Spleen (tissue), 11 donors: ENCODE measurements at regions not wholly inside any gene's neighbourhood (a gene's known extent, or its start where the extent isn't known, plus 50 kb on each side); places are given as distances from the start of the nearest gene placed in this dataset.

ENCODE experiments used
- DNase-seq: peaks from one replicate; pipeline ENCODE4 v3.0.0-alpha.2; 2020
- H3K27ac ChIP-seq, 8 donors: fragments of 200-600 bp; sonication (generic) in 7 of 8; 1 replicate in 4 of 8; 2 replicates in 4 of 8; pipeline versions ENCODE4 v1.5.0 to v1.8.0; 2016 to 2021; ENCODE audit warnings: inconsistent platforms in 4 of 8, mild to moderate bottlenecking in 4 of 8, moderate library complexity in 1 of 8
- H3K27me3 ChIP-seq, 7 donors: fragments of 200-600 bp; sonication (generic) in 6 of 7; replicated peaks in 1 of 7; 1 replicate in 4 of 7; 2 replicates in 3 of 7; pipeline versions ENCODE4 v1.5.0 to v1.8.0; 2016 to 2021; ENCODE audit warnings: inconsistent platforms in 3 of 7, mild to moderate bottlenecking in 1 of 7
- H3K36me3 ChIP-seq, 6 donors: fragments of 200-600 bp; sonication (generic) in 5 of 6; 1 replicate in 4 of 6; 2 replicates in 2 of 6; pipeline versions ENCODE4 v1.5.0 to v1.8.0; 2016 to 2021; ENCODE audit warnings: inconsistent platforms in 2 of 6
- H3K4me1 ChIP-seq, 6 donors: fragments of 200-600 bp; sonication (generic) in 5 of 6; 1 replicate in 3 of 6; 2 replicates in 3 of 6; pipeline versions ENCODE4 v1.5.0 to v1.8.0; 2016 to 2021; ENCODE audit warnings: inconsistent platforms in 3 of 6
- H3K4me3 ChIP-seq, 8 donors: fragments of 200-600 bp; sonication (generic) in 7 of 8; 1 replicate in 4 of 8; 2 replicates in 4 of 8; pipeline versions ENCODE4 v1.5.0 to v1.8.0; 2016 to 2021; ENCODE audit warnings: inconsistent platforms in 4 of 8, mild to moderate bottlenecking in 4 of 8, moderate library complexity in 2 of 8
- H3K9me3 ChIP-seq, 8 donors: fragments of 200-600 bp; sonication (generic) in 7 of 8; 1 replicate in 4 of 8; 2 replicates in 4 of 8; pipeline versions ENCODE4 v1.5.0 to v1.8.0; 2016 to 2021; ENCODE audit warnings: inconsistent platforms in 4 of 8
- POLR2A ChIP-seq, 3 donors: fragments of 450-650 bp; IDR thresholded peaks; one replicate each; pipeline ENCODE4 v1.5.1; 2017; ENCODE audit warnings: antibody characterized with exemption in 3 of 3, mild to moderate bottlenecking in 1 of 3
- POLR2AphosphoS5 ChIP-seq, 3 donors: sonication (generic); formaldehyde crosslinking; IDR thresholded peaks; one replicate each; pipeline ENCODE4 v1.5.1; 2017; ENCODE audit warnings: antibody characterized with exemption in 3 of 3
- WGBS, 5 donors: extraction: QIAGEN DNeasy Blood & Tissue Kit in 3 of 5; methylation state at CpG; one replicate each; pipeline versions ENCODE4 v1.1.5 to v1.1.7; 2013 to 2018; 5-methylcytosine and 5-hydroxymethylcytosine counted together
- intact Hi-C: fragments of 100-400 bp; cut with DNase I; formaldehyde crosslinking; loops from one replicate; pipeline ENCODE4 v1.15.0; 2023; ENCODE audit warnings: low total_unique reads
- TF ChIP-seq, protein P1 (sequence below), 11 experiments: fragments of 200-600 bp in 7 of 11; fragments of 450-650 bp in 4 of 11; sonication (generic) in 4 of 11; IDR thresholded peaks in 8 of 11; conservative IDR thresholded peaks in 3 of 11; 1 replicate in 7 of 11; 2 replicates in 4 of 11; pipeline versions ENCODE4 v1.4.0 to v1.8.0; 2016 to 2021; ENCODE audit warnings: antibody characterized with exemption in 11 of 11, inconsistent platforms in 4 of 11, mild to moderate bottlenecking in 1 of 11
- donor health status: healthy with polysubstance abuse.
- donor health status: DM: no; HTN: no; CAD: no; lungs with moderate emphysema.
- donor health status: DM: no; HTN: no; CAD: no.
- donor health status: Bipolar disorder and iron deficiency.
- donor health status: healthy.
- donor health status: DM: no; HTN: no; CAD: no.
- donor health status: DM: yes; HTN: yes; CAD: no.

DNA sequence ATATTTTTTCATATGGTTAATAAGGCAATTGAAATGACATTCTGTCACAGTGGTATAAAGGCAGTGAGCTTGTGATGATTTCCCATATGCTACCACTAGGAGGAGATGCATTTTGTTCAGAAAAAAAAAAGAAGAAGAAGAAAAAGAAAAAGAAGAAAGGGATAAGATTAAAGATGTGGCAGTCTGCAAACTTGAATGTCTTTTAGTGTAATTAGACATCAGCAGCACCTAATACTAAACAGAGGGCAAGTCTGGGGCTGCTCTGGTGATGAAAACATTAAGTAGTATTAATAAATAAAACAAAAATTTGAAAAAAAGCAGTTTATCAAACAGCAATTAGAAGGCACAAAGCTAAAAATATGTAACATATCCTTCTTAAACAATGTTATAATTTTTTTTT, 95.4 kb upstream of the DEFB112 start:
- Histone ChIP-seq H3K4me3 (no peak overlapping the region), H3K36me3 (no peaks in the 10 kb centered on the region), H3K27ac (no peak overlapping the region), H3K4me1 (no peaks in the 10 kb centered on the region), H3K27me3 (no peaks in the 10 kb centered on the region), H3K9me3 (no peaks in the 10 kb centered on the region)
- DNase-seq, result no peak
- TF ChIP-seq POLR2A (IDR thresholded peaks at IDR 0.05) (no peak), POLR2AphosphoS5 (IDR thresholded peaks at IDR 0.05) (no peak)
- TF ChIP-seq, protein P1, sequence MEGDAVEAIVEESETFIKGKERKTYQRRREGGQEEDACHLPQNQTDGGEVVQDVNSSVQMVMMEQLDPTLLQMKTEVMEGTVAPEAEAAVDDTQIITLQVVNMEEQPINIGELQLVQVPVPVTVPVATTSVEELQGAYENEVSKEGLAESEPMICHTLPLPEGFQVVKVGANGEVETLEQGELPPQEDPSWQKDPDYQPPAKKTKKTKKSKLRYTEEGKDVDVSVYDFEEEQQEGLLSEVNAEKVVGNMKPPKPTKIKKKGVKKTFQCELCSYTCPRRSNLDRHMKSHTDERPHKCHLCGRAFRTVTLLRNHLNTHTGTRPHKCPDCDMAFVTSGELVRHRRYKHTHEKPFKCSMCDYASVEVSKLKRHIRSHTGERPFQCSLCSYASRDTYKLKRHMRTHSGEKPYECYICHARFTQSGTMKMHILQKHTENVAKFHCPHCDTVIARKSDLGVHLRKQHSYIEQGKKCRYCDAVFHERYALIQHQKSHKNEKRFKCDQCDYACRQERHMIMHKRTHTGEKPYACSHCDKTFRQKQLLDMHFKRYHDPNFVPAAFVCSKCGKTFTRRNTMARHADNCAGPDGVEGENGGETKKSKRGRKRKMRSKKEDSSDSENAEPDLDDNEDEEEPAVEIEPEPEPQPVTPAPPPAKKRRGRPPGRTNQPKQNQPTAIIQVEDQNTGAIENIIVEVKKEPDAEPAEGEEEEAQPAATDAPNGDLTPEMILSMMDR (IDR thresholded peaks at IDR 0.05 in 8 of 11, conservative IDR thresholded peaks at IDR 0.05 in 3 of 11), result no peak
- intact Hi-C loops, result no loop called here

DNA sequence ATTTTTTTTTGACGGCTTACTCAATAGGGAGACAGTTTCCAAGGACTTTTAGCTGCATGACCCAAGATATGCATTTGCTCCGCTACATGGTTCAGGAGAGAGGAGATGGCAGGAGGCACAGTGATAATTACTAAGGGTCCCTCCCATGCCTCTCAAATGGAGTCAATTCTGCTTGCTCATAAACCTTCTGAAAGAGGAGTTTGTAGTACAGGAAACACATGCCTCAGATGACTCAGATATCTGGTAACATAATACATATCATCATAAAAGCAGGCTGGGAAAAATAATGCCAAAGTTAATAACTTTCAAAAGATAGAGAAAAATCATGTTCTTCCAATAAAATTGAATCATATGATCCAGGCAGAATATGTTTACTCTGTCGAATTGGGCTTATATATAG, 97.6 kb upstream of the DEFB112 start:
- 75 to 89% (median 82%) methylated on average over 3 of the region's 3 CpGs for WGBS, 5 donors
- TF ChIP-seq, protein P1 (IDR thresholded peaks at IDR 0.05 in 8 of 11, conservative IDR thresholded peaks at IDR 0.05 in 3 of 11), result no peak
- TF ChIP-seq POLR2A (IDR thresholded peaks at IDR 0.05) (no peak), POLR2AphosphoS5 (IDR thresholded peaks at IDR 0.05) (no peak)
- Histone ChIP-seq H3K27ac (no peak overlapping the region), H3K36me3 (no peaks in the 10 kb centered on the region), H3K27me3 (no peaks in the 10 kb centered on the region), H3K4me3 (no peak overlapping the region), H3K4me1 (no peaks in the 10 kb centered on the region), H3K9me3 (no peaks in the 10 kb centered on the region)
- intact Hi-C loops, result no loop called here
- no peak for DNase-seq

DNA sequence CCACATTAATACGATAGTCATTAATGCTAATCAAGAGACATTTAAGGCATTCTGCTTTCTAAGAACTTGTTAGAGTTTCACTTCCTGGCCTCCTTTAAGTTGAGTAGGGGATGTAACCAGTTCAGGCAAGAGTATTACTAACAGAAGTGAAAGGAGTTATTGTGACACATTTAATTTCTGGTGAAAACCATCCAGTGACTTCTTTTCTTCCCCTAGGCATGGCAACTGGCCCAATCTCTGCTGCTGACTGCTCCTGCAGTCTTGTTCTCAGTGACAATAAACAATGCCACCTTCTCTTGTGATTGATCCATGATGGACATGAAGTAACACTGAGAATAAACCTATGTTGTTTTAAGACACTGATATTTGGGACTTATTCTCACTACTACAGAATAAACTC, 130.9 kb upstream of the DEFB112 start:
- no peak overlapping the region for H3K4me3 ChIP-seq
- H3K36me3 ChIP-seq, result no peaks in the 10 kb centered on the region
- DNase-seq, result no peak
- intact Hi-C loops, result no loop called here
- H3K4me1 ChIP-seq, result no peaks in the 10 kb centered on the region
- peaks cover 0 to 9% (median 2%) of the 10 kb centered on the region in 8 donors for H3K9me3 ChIP-seq
- no peak overlapping the region for H3K27ac ChIP-seq
- WGBS, 5 donors, result 74 to 97% (median 92%) methylated on average over 1 of the region's 1 CpG
- H3K27me3 ChIP-seq, result no peaks in the 10 kb centered on the region
- no peak for TF ChIP-seq POLR2AphosphoS5 (IDR thresholded peaks at IDR 0.05)
- TF ChIP-seq POLR2A (IDR thresholded peaks at IDR 0.05), result no peak
- TF ChIP-seq, protein P1 (IDR thresholded peaks at IDR 0.05 in 8 of 11, conservative IDR thresholded peaks at IDR 0.05 in 3 of 11), result no peak

DNA sequence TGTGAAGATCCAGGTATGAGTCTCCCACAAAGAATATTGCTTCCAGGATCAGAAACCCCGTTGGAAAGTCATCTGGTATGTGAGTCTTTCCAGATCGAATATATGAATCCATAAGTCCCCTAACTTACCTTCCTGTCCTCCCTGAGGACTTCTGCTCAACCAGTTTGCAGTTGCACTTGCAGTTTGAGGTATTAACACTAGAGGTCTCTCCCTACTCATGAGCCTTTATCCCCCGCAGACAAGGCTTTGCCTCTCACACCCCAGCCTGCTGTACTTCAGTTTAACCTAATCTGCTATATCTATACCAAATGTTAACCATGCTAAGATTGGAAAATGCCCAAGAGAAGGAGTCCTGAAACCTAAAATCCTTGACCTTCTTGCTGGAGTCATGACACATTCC, 135.3 kb upstream of the DEFB112 start:
- H3K4me3 ChIP-seq, result no peak overlapping the region
- H3K27me3 ChIP-seq, result no peaks in the 10 kb centered on the region
- no peaks in the 10 kb centered on the region for H3K36me3 ChIP-seq
- no peak overlapping the region for H3K27ac ChIP-seq
- intact Hi-C loops, result no loop called here
- H3K9me3 ChIP-seq, result no peaks in the 10 kb centered on the region
- TF ChIP-seq, protein P1 (IDR thresholded peaks at IDR 0.05 in 8 of 11, conservative IDR thresholded peaks at IDR 0.05 in 3 of 11), result no peak
- TF ChIP-seq POLR2A (IDR thresholded peaks at IDR 0.05) (no peak), POLR2AphosphoS5 (IDR thresholded peaks at IDR 0.05) (no peak)
- WGBS, 5 donors, result 27 to 38% (median 32%) methylated on average over 3 of the region's 3 CpGs
- no peaks in the 10 kb centered on the region for H3K4me1 ChIP-seq
- no peak for DNase-seq
